Uterus (tissue), 2 donors: ENCODE measurements at regions not wholly inside any gene's neighbourhood (a gene's known extent, or its start where the extent isn't known, plus 50 kb on each side); places are given as distances from the start of the nearest gene placed in this dataset.

Experiments
- POLR2A ChIP-seq, 2 donors: fragments of 450-650 bp; IDR thresholded peaks; one replicate each; pipeline ENCODE4 v1.6.1; 2016; ENCODE audit warnings: antibody characterized with exemption in 2 of 2, mild to moderate bottlenecking in 1 of 2, moderate library complexity in 1 of 2
- TF ChIP-seq, protein P1 (sequence below), 4 experiments: fragments of 200-600 bp in 2 of 4; fragments of 450-650 bp in 2 of 4; sonication (generic) in 2 of 4; IDR thresholded peaks; one replicate each; pipeline ENCODE4 v1.5.1; 2016 to 2019; ENCODE audit warnings: antibody characterized with exemption in 4 of 4, mild to moderate bottlenecking in 2 of 4, moderate library complexity in 1 of 4

DNA sequence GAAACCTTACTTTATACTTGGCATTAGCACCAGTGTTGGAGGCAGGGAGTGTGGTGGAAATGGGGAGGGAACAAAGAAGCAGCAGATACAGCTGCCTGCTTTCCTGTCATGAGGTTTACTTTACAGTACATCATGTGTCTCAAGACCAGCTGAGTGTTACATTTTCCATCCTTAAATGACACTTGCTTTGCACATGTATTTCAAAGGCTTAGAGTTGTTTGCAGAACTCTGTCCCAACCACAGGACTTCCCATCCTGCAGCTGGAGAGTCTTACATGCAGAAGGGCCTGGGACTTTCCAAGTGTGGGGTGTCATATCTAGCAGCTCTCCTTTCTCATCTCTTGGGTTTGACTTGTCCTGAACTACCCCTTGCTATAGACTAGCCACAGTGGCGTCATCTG, 395.9 kb downstream of the DHX35 start:
- TF ChIP-seq POLR2A (IDR thresholded peaks at IDR 0.05), result no peak
- TF ChIP-seq, protein P1, sequence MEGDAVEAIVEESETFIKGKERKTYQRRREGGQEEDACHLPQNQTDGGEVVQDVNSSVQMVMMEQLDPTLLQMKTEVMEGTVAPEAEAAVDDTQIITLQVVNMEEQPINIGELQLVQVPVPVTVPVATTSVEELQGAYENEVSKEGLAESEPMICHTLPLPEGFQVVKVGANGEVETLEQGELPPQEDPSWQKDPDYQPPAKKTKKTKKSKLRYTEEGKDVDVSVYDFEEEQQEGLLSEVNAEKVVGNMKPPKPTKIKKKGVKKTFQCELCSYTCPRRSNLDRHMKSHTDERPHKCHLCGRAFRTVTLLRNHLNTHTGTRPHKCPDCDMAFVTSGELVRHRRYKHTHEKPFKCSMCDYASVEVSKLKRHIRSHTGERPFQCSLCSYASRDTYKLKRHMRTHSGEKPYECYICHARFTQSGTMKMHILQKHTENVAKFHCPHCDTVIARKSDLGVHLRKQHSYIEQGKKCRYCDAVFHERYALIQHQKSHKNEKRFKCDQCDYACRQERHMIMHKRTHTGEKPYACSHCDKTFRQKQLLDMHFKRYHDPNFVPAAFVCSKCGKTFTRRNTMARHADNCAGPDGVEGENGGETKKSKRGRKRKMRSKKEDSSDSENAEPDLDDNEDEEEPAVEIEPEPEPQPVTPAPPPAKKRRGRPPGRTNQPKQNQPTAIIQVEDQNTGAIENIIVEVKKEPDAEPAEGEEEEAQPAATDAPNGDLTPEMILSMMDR (IDR thresholded peaks at IDR 0.05), result no peak
